Uterus (tissue), 2 donors: ENCODE measurements at regions not wholly inside any gene's neighbourhood (a gene's known extent, or its start where the extent isn't known, plus 50 kb on each side); places are given as distances from the start of the nearest gene placed in this dataset.

Experiments used
- CTCF ChIP-seq, 4 experiments: fragments of 200-600 bp in 2 of 4; fragments of 450-650 bp in 2 of 4; sonication (generic) in 2 of 4; IDR thresholded peaks; one replicate each; pipeline ENCODE4 v1.5.1; 2016 to 2019; ENCODE audit warnings: antibody characterized with exemption in 4 of 4, mild to moderate bottlenecking in 2 of 4, moderate library complexity in 1 of 4
- POLR2A ChIP-seq, 2 donors: fragments of 450-650 bp; IDR thresholded peaks; one replicate each; pipeline ENCODE4 v1.6.1; 2016; ENCODE audit warnings: antibody characterized with exemption in 2 of 2, mild to moderate bottlenecking in 1 of 2, moderate library complexity in 1 of 2

GRCh38 chr5:89967771-89968444, 441.6 kb downstream of the CETN3 start:
- TF ChIP-seq CTCF (IDR thresholded peaks at IDR 0.05) (no peak), POLR2A (IDR thresholded peaks at IDR 0.05) (no peak)
